PC-9 (cell line): ENCODE measurements at regions not wholly inside any gene's neighbourhood (a gene's known extent, or its start where the extent isn't known, plus 50 kb on each side); places are given as distances from the start of the nearest gene placed in this dataset.
A peak's percentile ranks its signal among the peaks of the same experiment; 100 is the strongest.

Experiments used
- BruUV-seq: library from RNA; stranded (reverse); fragments of 400-500 nt; replicated peaks from 2 replicates; lab custom pipeline; 2021; lab: Mats Ljungman, UMichigan
- CTCF ChIA-PET: fragments of 300-600 bp; sonication (Branson Sonifier 250); formaldehyde crosslinking; loops from one replicate; lab custom pipeline; 2022; ENCODE audit warnings: antibody characterized with exemption; lab: Charles Lee
- POLR2A ChIA-PET: fragments of 300-600 bp; sonication (Branson Sonifier 250); formaldehyde crosslinking; loops from one replicate; lab custom pipeline; 2022; ENCODE audit warnings: antibody characterized with exemption; ENCODE audit not compliant: unreplicated experiment; lab: Charles Lee
- DNase-seq, 2 experiments: peaks; one replicate each; pipeline versions ENCODE4 v3.0.0 to v3.0.0-alpha.2; 2015 to 2022; ENCODE audit warnings: mixed read lengths in 1 of 2
- H2AFZ ChIP-seq: fragments of 200-600 bp; sonication (generic); 2 replicates; pipeline ENCODE4 v1.8.1; 2017; ENCODE audit warnings: antibody characterized with exemption
- H3F3A ChIP-seq: fragments of 200-600 bp; sonication (generic); 2 replicates; pipeline ENCODE4 v1.8.1; 2017; ENCODE audit warnings: antibody characterized with exemption, mild to moderate bottlenecking, low read depth; ENCODE audit not compliant: insufficient read depth
- H3K27ac ChIP-seq: fragments of 200-600 bp; sonication (generic); 2 replicates; pipeline ENCODE4 v1.6.1; 2016; ENCODE audit warnings: mixed run types
- H3K27me3 ChIP-seq: fragments of 200-600 bp; sonication (generic); 2 replicates; pipeline ENCODE4 v1.6.1; 2016; ENCODE audit warnings: low read depth, mixed run types; ENCODE audit not compliant: insufficient read depth
- H3K36me3 ChIP-seq: fragments of 200-600 bp; sonication (generic); 2 replicates; pipeline ENCODE4 v1.6.1; 2016; ENCODE audit warnings: low read depth, mixed run types
- H3K4me1 ChIP-seq: fragments of 200-600 bp; sonication (generic); replicated peaks from 2 replicates; pipeline ENCODE4 v1.6.1; 2016; ENCODE audit warnings: mixed run types; ENCODE audit not compliant: insufficient read depth
- H3K4me2 ChIP-seq: fragments of 200-600 bp; sonication (generic); 2 replicates; pipeline ENCODE4 v1.6.1; 2017; ENCODE audit warnings: mixed run types
- H3K4me3 ChIP-seq: fragments of 200-600 bp; sonication (generic); 2 replicates; pipeline ENCODE4 v1.6.1; 2016; ENCODE audit warnings: mixed run types
- H3K79me2 ChIP-seq: fragments of 200-600 bp; sonication (generic); 2 replicates; pipeline ENCODE4 v1.6.1; 2017; ENCODE audit warnings: low read depth, mixed run types
- H3K9me2 ChIP-seq: fragments of 200-600 bp; sonication (generic); 2 replicates; pipeline ENCODE4 v1.8.1; 2017; ENCODE audit warnings: mild to moderate bottlenecking; ENCODE audit not compliant: insufficient read depth
- H3K9me3 ChIP-seq: fragments of 200-600 bp; sonication (generic); 2 replicates; pipeline ENCODE4 v1.8.1; 2016; ENCODE audit warnings: low read depth; ENCODE audit not compliant: insufficient read depth
- H4K20me1 ChIP-seq: fragments of 200-600 bp; sonication (generic); 2 replicates; pipeline ENCODE4 v1.8.1; 2017; ENCODE audit not compliant: insufficient read depth
- CTCF ChIP-seq: fragments of 200-600 bp; sonication (generic); conservative IDR thresholded peaks from 2 replicates; pipeline ENCODE4 v1.6.1; 2017; ENCODE audit warnings: mixed run types, antibody characterized with exemption, mild to moderate bottlenecking, moderate library complexity
- EZH2 ChIP-seq: fragments of 200-600 bp; sonication (generic); IDR thresholded peaks from 2 replicates; pipeline ENCODE4 v1.8.0; 2017; ENCODE audit warnings: antibody characterized with exemption, low read depth
- intact Hi-C: fragments of 100-400 bp; cut with micrococcal nuclease; formaldehyde crosslinking; loops from one replicate; pipeline ENCODE4 v1.10.0; 2022; ENCODE audit not compliant: unreplicated experiment

GRCh38 chr16:35564148-35564547 is 2104.7 kb downstream of the TP53TG3F start:
- ChIA-PET POLR2A (no interaction called here), CTCF (no interaction called here)
- Histone ChIP-seq H3K9me3 (no peaks in the 10 kb centered on the region), H3F3A (no peaks in the 10 kb centered on the region), H4K20me1 (no peaks in the 10 kb centered on the region), H3K27me3 (no peaks in the 10 kb centered on the region), H3K4me3 (no peak overlapping the region), H3K27ac (no peak overlapping the region), H3K36me3 (no peaks in the 10 kb centered on the region), H3K9me2 (no peaks in the 10 kb centered on the region), H3K4me1 (no peaks in the 10 kb centered on the region), H3K4me2 (no peak overlapping the region), H2AFZ (no peak overlapping the region), H3K79me2 (no peaks in the 10 kb centered on the region)
- TF ChIP-seq CTCF: no peak
- no peak for TF ChIP-seq EZH2
- no peak for DNase-seq
- BruUV-seq: no TSS peak
- intact Hi-C loops: no loop called here

GRCh38 chr16:35564889-35565288 is 2105.5 kb downstream of the TP53TG3F start:
- TF ChIP-seq CTCF: no peak
- Histone ChIP-seq H3K79me2 (no peaks in the 10 kb centered on the region), H3K9me3 (no peaks in the 10 kb centered on the region), H3K4me1 (no peaks in the 10 kb centered on the region), H3K9me2 (no peaks in the 10 kb centered on the region), H3K27me3 (no peaks in the 10 kb centered on the region), H3K4me2 (no peak overlapping the region), H3F3A (no peaks in the 10 kb centered on the region), H2AFZ (no peak overlapping the region), H4K20me1 (no peaks in the 10 kb centered on the region), H3K36me3 (no peaks in the 10 kb centered on the region), H3K4me3 (no peak overlapping the region), H3K27ac (no peak overlapping the region)
- POLR2A ChIA-PET: no interaction called here
- CTCF ChIA-PET: no interaction called here
- DNase-seq: no peak
- no TSS peak for BruUV-seq
- intact Hi-C loops: no loop called here

GRCh38 chr16:35565626-35566025 is 2106.2 kb downstream of the TP53TG3F start:
- Histone ChIP-seq H3K4me2 (no peak overlapping the region), H3K9me3 (no peaks in the 10 kb centered on the region)
- intact Hi-C loops: no loop called here

More at GRCh38 chr16:35565626-35566025, 2106.2 kb downstream of the TP53TG3F start:
- Histone ChIP-seq H3K4me3 (no peak overlapping the region), H3K36me3 (no peaks in the 10 kb centered on the region), H3K79me2 (no peaks in the 10 kb centered on the region), H3K27me3 (no peaks in the 10 kb centered on the region), H3K4me1 (no peaks in the 10 kb centered on the region), H3F3A (no peaks in the 10 kb centered on the region), H4K20me1 (no peaks in the 10 kb centered on the region), H3K27ac (no peak overlapping the region), H2AFZ (no peak overlapping the region), H3K9me2 (no peaks in the 10 kb centered on the region)
- peak in 1 of 2 experiments; percentile 59 for DNase-seq
- no TSS peak for BruUV-seq
- TF ChIP-seq CTCF (no peak), EZH2 (no peak)
- ChIA-PET CTCF (no interaction called here), POLR2A (no interaction called here)
